ENCODE measurements at regions not wholly inside any gene's neighbourhood (a gene's known extent, or its start where the extent isn't known, plus 50 kb on each side); places are given as distances from the start of the nearest gene placed in this dataset.
A peak's percentile ranks its signal among the peaks of the same experiment; 100 is the strongest.
"Not testable (repeated sequence)": the region's sequence is repeated elsewhere in the genome, so short reads cannot be mapped to it uniquely, and the experiment has no call there.

DNA sequence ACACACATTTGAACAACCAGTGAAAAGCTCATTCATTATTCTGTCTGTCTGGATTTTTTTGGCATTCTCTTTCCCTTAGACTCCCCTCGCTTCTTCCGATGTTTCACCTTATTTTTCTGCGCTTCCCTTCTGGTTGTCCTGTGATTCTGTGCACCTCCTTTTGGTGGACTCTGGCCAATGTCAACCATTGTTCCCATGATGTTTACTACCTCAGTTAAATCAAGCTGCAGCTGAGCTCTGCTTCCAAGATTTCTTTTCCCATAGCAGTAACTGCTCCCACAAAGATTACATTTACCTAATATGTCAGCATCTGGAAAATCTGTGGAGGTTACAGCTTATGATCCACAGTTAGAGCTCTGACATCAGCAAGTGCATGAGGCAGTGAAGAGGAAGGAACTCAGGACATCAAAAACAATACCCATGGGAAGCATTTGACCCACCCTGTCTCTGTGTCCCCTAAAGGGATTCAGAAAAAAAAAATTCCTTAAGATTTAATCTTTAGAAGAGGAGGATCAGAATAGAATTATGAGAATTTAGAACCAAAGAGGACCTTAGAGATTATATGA is 69.9 kb upstream of the ADAMTS5 start:
- Mint-ChIP-seq H3K27ac (peak overlapping the region in 1 of 2 donors; percentile 34), H3K9me3 (peaks cover 0 to 5% of the 10 kb centered on the region in 2 donors), H3K4me1 (no peaks in the 10 kb centered on the region), H3K27me3 (no peaks in the 10 kb centered on the region), H3K4me3 (no peak overlapping the region)
- no peak for ATAC-seq
- no peak for DNase-seq

- Mint-ChIP-seq H3K4me1 (no peaks in the 10 kb centered on the region), H3K9me3 (no peaks in the 10 kb centered on the region), H3K27ac (no peak overlapping the region), H3K4me3 (no peak overlapping the region), H3K27me3 (no peaks in the 10 kb centered on the region)
- DNase-seq = no peak
- no peak for ATAC-seq
Observed at GRCh38 chr21:27035791-27036190, 68.9 kb upstream of the ADAMTS5 start.

GRCh38 chr21:27034796-27035195 is 67.9 kb upstream of the ADAMTS5 start:
- no peak overlapping the region for H3K4me3 Mint-ChIP-seq
- H3K9me3 Mint-ChIP-seq = no peaks in the 10 kb centered on the region
- H3K27me3 Mint-ChIP-seq = no peaks in the 10 kb centered on the region
- DNase-seq (no peak), ATAC-seq (no peak)
- no peak overlapping the region for H3K27ac Mint-ChIP-seq
- H3K4me1 Mint-ChIP-seq = no peaks in the 10 kb centered on the region

DNA sequence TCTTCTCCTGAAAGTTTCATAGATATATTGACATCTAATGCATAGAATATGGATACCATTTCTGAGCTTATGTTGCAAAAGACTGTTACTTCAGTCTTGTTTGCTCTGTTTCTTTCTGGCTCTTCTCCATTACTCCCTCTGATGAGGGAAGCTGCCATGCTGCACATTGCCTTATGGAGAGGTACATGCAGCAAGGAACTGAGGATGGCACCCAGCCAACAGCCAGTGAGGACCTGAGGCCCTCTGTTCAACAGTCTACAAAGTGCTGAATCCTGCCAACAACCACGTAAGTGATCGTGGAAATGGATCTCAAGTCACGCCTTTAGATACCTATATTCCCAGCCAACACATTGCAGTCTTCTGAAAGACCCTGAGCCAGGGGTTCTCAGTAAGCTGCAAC is 66.6 kb upstream of the ADAMTS5 start:
- Mint-ChIP-seq H3K27me3 (no peaks in the 10 kb centered on the region), H3K4me3 (no peak overlapping the region), H3K4me1 (no peaks in the 10 kb centered on the region), H3K9me3 (no peaks in the 10 kb centered on the region), H3K27ac (no peak overlapping the region)
- DNase-seq (no peak), ATAC-seq (no peak)

DNA sequence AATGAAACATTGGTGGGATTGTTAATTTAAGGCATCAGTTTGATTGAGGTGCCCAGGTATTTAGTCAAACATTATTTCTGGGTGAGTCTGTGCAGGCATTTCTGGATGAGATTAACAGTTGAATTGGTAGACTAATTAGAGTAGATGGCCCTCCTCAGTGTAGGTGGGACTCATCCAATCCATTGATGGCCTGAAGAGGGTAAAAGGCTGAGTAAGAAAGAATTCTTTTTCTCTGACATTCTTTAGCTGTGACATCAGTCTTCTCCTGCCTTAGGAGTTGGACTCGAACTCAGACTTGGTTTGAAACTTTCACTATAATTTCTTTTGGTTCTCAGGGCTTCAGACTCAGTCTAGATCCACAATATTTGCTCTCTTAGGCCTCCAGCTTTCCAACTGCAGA is 59.6 kb upstream of the ADAMTS5 start:
- DNase-seq = no peak
- H3K27ac Mint-ChIP-seq = no peak overlapping the region
- no peak for ATAC-seq
- H3K27me3 Mint-ChIP-seq = no peaks in the 10 kb centered on the region
- no peak overlapping the region for H3K4me3 Mint-ChIP-seq
- no peaks in the 10 kb centered on the region for H3K9me3 Mint-ChIP-seq
- no peaks in the 10 kb centered on the region for H3K4me1 Mint-ChIP-seq

GRCh38 chr21:27025708-27026107 is 58.8 kb upstream of the ADAMTS5 start:
- not testable (repeated sequence) for H3K4me3 Mint-ChIP-seq, H3K4me1 Mint-ChIP-seq, DNase-seq, H3K9me3 Mint-ChIP-seq, H3K27ac Mint-ChIP-seq, ATAC-seq, H3K27me3 Mint-ChIP-seq

DNA sequence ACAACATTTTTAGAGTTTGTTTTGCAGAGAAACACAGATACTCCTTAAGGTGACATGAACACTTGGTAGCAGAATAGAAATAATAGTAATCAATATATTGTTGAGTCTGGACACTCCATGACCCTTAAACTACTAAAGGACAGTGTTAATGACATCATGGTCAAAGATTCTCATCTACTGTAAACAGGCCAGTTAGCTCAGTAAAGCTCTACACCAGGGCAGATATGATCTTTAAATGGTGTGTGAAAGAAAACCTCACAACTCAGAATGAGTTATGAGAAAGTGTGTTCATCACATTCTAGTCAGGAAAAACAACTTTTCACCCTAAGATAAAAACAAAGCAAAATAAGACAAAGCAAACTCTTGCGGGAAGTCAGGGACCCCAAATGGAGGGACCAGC is 58.1 kb upstream of the ADAMTS5 start:
- Mint-ChIP-seq H3K4me3 (no peak overlapping the region), H3K27ac (no peak overlapping the region), H3K27me3 (no peaks in the 10 kb centered on the region), H3K4me1 (no peaks in the 10 kb centered on the region), H3K9me3 (no peaks in the 10 kb centered on the region)
- DNase-seq = no peak
- ATAC-seq = no peak

GRCh38 chr21:27024301-27024700 is 57.4 kb upstream of the ADAMTS5 start:
- no peak overlapping the region for H3K27ac Mint-ChIP-seq
- H3K27me3 Mint-ChIP-seq = no peaks in the 10 kb centered on the region
- no peaks in the 10 kb centered on the region for H3K9me3 Mint-ChIP-seq
- H3K4me1 Mint-ChIP-seq = no peaks in the 10 kb centered on the region
- DNase-seq (no peak), ATAC-seq (no peak)
- H3K4me3 Mint-ChIP-seq = no peak overlapping the region

DNA sequence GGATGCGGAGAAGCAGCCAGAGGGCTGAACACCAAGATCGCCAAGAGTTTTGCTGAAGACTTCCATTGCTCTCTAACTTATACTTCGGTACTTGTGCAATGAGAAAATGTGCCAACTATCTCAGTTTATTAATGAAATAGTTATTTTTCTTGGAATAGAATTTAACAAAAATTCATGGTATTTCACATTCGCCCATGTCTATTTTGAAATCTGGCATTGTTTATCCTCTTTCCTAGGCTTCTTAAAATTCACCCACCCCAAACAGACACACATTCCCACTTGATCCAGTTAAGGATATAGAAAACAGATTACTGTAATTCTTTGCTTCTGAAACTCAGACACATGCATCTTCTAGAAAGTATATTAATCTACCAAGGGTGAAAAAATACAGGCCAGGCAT is 56.3 kb upstream of the ADAMTS5 start:
- H3K27ac Mint-ChIP-seq = no peak overlapping the region
- H3K4me1 Mint-ChIP-seq = no peaks in the 10 kb centered on the region
- ATAC-seq (no peak), DNase-seq (no peak)
- no peak overlapping the region for H3K4me3 Mint-ChIP-seq
- no peaks in the 10 kb centered on the region for H3K27me3 Mint-ChIP-seq
- H3K9me3 Mint-ChIP-seq = peaks cover 3% of the 10 kb centered on the region in 2 donors

DNA sequence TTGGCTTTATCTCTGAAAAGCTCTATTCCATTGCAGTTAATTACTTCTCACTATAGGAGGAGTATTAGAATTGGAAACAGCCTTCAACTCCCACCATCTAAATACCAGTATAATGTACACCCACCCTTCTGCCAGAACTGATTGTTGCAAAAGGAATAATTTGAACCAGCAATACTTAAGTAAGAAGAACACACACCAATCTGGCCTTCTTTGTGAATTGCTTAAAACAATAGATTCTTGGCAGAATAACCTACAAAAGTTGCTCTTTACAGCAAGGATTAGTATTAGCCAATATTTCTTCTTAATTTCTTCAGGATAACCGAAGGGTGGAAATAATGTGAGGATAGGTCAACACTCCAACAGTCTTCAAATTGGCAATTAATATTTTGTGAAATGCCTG is 54.9 kb upstream of the ADAMTS5 start:
- ATAC-seq (no peak), DNase-seq (no peak)
- Mint-ChIP-seq H3K9me3 (peaks cover 8 to 14% of the 10 kb centered on the region in 2 donors), H3K4me3 (no peak overlapping the region), H3K27ac (no peak overlapping the region), H3K27me3 (no peaks in the 10 kb centered on the region), H3K4me1 (no peaks in the 10 kb centered on the region)

DNA sequence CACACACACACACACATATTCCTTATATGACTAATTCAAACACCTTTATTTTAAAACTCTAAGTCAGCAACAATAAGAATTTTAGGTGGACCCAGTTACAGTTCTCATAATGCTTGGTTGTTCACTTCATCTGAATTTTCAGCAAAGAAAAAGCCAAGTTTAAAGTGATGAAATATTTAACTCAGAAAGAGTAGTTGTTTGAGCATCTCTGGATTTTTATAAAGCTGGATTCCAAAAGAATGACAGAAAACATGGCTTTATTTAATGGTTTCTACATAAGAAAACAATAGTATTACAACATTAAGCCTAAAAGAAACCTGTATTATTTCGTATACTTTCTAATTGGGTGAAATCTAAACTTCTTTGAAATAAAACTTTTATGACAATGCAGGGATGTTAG is 54.2 kb upstream of the ADAMTS5 start:
- Mint-ChIP-seq H3K27ac (no peak overlapping the region), H3K9me3 (peaks cover 8 to 14% of the 10 kb centered on the region in 2 donors), H3K27me3 (no peaks in the 10 kb centered on the region), H3K4me1 (no peaks in the 10 kb centered on the region), H3K4me3 (no peak overlapping the region)
- no peak for DNase-seq
- no peak for ATAC-seq

- Mint-ChIP-seq H3K4me1 (no peaks in the 10 kb centered on the region), H3K9me3 (peaks cover 8 to 14% of the 10 kb centered on the region in 2 donors), H3K27me3 (no peaks in the 10 kb centered on the region), H3K4me3 (no peak overlapping the region), H3K27ac (no peak overlapping the region)
- ATAC-seq (no peak), DNase-seq (no peak)
Observed at GRCh38 chr21:27017246-27017645, 50.4 kb upstream of the ADAMTS5 start.
